ENCODE measurements at regions not wholly inside any gene's neighbourhood (a gene's known extent, or its start where the extent isn't known, plus 50 kb on each side); places are given as distances from the start of the nearest gene placed in this dataset.

- TF ChIP-seq, protein P1, sequence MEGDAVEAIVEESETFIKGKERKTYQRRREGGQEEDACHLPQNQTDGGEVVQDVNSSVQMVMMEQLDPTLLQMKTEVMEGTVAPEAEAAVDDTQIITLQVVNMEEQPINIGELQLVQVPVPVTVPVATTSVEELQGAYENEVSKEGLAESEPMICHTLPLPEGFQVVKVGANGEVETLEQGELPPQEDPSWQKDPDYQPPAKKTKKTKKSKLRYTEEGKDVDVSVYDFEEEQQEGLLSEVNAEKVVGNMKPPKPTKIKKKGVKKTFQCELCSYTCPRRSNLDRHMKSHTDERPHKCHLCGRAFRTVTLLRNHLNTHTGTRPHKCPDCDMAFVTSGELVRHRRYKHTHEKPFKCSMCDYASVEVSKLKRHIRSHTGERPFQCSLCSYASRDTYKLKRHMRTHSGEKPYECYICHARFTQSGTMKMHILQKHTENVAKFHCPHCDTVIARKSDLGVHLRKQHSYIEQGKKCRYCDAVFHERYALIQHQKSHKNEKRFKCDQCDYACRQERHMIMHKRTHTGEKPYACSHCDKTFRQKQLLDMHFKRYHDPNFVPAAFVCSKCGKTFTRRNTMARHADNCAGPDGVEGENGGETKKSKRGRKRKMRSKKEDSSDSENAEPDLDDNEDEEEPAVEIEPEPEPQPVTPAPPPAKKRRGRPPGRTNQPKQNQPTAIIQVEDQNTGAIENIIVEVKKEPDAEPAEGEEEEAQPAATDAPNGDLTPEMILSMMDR (tag by site-specific recombination; IDR thresholded peaks at IDR 0.05): no peak
- TF ChIP-seq EGR2 (tag by site-specific recombination; IDR thresholded peaks at IDR 0.05; ENCODE audit: low read depth) (no peak), ZBTB8A (tag by site-specific recombination; IDR thresholded peaks at IDR 0.05) (no peak), ZNF776 (tag by site-specific recombination; IDR thresholded peaks at IDR 0.05; ENCODE audit: borderline replicate concordance) (no peak), KLF16 (tag by site-specific recombination; IDR thresholded peaks at IDR 0.05) (no peak), ZNF785 (tag by site-specific recombination; IDR thresholded peaks at IDR 0.05) (no peak), ZNF792 (tag by site-specific recombination; IDR thresholded peaks at IDR 0.05) (no peak), ZNF10 (tag by site-specific recombination; IDR thresholded peaks at IDR 0.05) (no peak), ZBTB11 (tag by site-specific recombination; conservative IDR thresholded peaks at IDR 0.05; ENCODE audit: low read depth) (no peak), ZNF248 (tag by site-specific recombination; IDR thresholded peaks at IDR 0.05) (no peak)
Measured at GRCh38 chr13:56271686-56272085, 869.0 kb upstream of the PRR20A start.
